ENCODE measurements at regions not wholly inside any gene's neighbourhood (a gene's known extent, or its start where the extent isn't known, plus 50 kb on each side); places are given as distances from the start of the nearest gene placed in this dataset.

DNA sequence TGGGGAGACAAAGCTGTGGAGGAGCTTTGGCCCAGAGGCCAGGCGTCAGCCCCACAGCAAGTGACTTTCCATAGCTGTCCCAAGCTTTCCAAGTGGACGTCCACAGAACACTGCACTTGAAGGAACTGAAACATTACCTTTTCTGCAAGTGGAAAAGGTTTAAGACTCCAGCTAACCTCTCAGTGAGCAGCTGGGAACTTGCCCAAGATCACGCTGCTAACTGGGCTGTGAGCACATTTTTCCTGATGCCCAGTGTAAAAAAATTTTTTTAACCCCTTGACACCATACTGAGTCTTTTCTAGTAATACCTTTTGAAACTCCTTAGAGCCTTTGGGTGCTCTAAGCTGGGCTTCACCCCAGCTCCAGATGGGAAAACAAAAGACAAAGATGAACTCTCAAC, 256.7 kb downstream of the HAUS1 start:
- TF ChIP-seq POLR2A (IDR thresholded peaks at IDR 0.05; ENCODE audit: low read length), result no peak
- no peak for TF ChIP-seq GATA1 (IDR thresholded peaks at IDR 0.05; ENCODE audit: low read depth, low read length)

All from erythroblast (primary cell).